ENCODE measurements at regions not wholly inside any gene's neighbourhood (a gene's known extent, or its start where the extent isn't known, plus 50 kb on each side); places are given as distances from the start of the nearest gene placed in this dataset.
A peak's percentile ranks its signal among the peaks of the same experiment; 100 is the strongest.
"Not testable (repeated sequence)": the region's sequence is repeated elsewhere in the genome, so short reads cannot be mapped to it uniquely, and the experiment has no call there.

GRCh38 chr6:21282360-21282759 lies 311.2 kb upstream of the SOX4 start:
- DNase-seq, result not testable (repeated sequence)

- DNase-seq, result no peak
Measured at GRCh38 chr6:21284166-21284565, 309.4 kb upstream of the SOX4 start.

- no peak for DNase-seq
Measured at GRCh38 chr6:21284706-21285105, 308.8 kb upstream of the SOX4 start.

GRCh38 chr6:21294144-21294543 lies 299.4 kb upstream of the SOX4 start:
- DNase-seq, result no peak

GRCh38 chr6:21295506-21296240 lies 297.9 kb upstream of the SOX4 start:
- no peak for DNase-seq

- DNase-seq, result no peak
Measured at GRCh38 chr6:21297665-21298064, 295.9 kb upstream of the SOX4 start.

GRCh38 chr6:21299216-21299615 lies 294.3 kb upstream of the SOX4 start:
- no peak for DNase-seq

- no peak for DNase-seq
Measured at GRCh38 chr6:21300439-21300838, 293.1 kb upstream of the SOX4 start.

GRCh38 chr6:21305893-21306332 lies 287.6 kb upstream of the SOX4 start:
- peak; percentile 56 for DNase-seq

- no peak for DNase-seq
Measured at GRCh38 chr6:21306546-21306945, 287.0 kb upstream of the SOX4 start.

GRCh38 chr6:21309807-21310221 lies 283.7 kb upstream of the SOX4 start:
- peak; percentile 12 for DNase-seq

GRCh38 chr6:21310568-21311140 lies 282.9 kb upstream of the SOX4 start:
- no peak for DNase-seq

- DNase-seq, result no peak
Measured at GRCh38 chr6:21312118-21312517, 281.4 kb upstream of the SOX4 start.

GRCh38 chr6:21317642-21318041 lies 275.9 kb upstream of the SOX4 start:
- no peak for DNase-seq

- DNase-seq, result no peak
Measured at GRCh38 chr6:21321076-21321475, 272.5 kb upstream of the SOX4 start.

- DNase-seq, result no peak
Measured at GRCh38 chr6:21321531-21321930, 272.0 kb upstream of the SOX4 start.

- no peak for DNase-seq
Measured at GRCh38 chr6:21323577-21323976, 270.0 kb upstream of the SOX4 start.

GRCh38 chr6:21325201-21325856 lies 268.2 kb upstream of the SOX4 start:
- no peak for DNase-seq

- no peak for DNase-seq
Measured at GRCh38 chr6:21327326-21328112, 266.0 kb upstream of the SOX4 start.

- DNase-seq, result no peak
Measured at GRCh38 chr6:21331235-21331634, 262.3 kb upstream of the SOX4 start.

GRCh38 chr6:21332077-21332476 lies 261.5 kb upstream of the SOX4 start:
- no peak for DNase-seq

GRCh38 chr6:21332660-21333059 lies 260.9 kb upstream of the SOX4 start:
- DNase-seq, result no peak

GRCh38 chr6:21333715-21334114 lies 259.8 kb upstream of the SOX4 start:
- DNase-seq, result no peak

All from fibroblast of skin of abdomen (primary cell).